CD14-positive monocyte (primary cell): ENCODE measurements at regions not wholly inside any gene's neighbourhood (a gene's known extent, or its start where the extent isn't known, plus 50 kb on each side); places are given as distances from the start of the nearest gene placed in this dataset.

Source experiments
- DNase-seq, 3 donors: peaks; one replicate each; pipeline ENCODE4 v3.0.0-alpha.2; 2011 to 2022
- H2AFZ ChIP-seq: 2 replicates; pipeline ENCODE4 v1.6.0; 2012; ENCODE audit warnings: mild to moderate bottlenecking, low read depth, low read length, inconsistent platforms; ENCODE audit not compliant: insufficient read depth, poor library complexity, severe bottlenecking
- H3K27ac ChIP-seq, 2 donors: 1 replicate in 1 of 2; 2 replicates in 1 of 2; pipeline ENCODE4 v1.5.1; 2012 to 2013; ENCODE audit warnings: low read length in 2 of 2, control low read depth in 1 of 2, inconsistent platforms in 1 of 2, low read depth in 1 of 2, mild to moderate bottlenecking in 1 of 2
- H3K27me3 ChIP-seq, 2 donors: one replicate each; pipeline versions ENCODE4 v1.6.0 to v1.6.1; 2011 to 2013; ENCODE audit warnings: low read length in 2 of 2; ENCODE audit not compliant: control insufficient read depth in 2 of 2, insufficient read depth in 2 of 2
- H3K36me3 ChIP-seq, 2 donors: replicated peaks in 1 of 2; 1 replicate in 1 of 2; 2 replicates in 1 of 2; pipeline versions ENCODE4 v1.5.1 to v1.6.1; 2012 to 2013; ENCODE audit warnings: low read length in 2 of 2, control low read depth in 1 of 2, inconsistent platforms in 1 of 2, mild to moderate bottlenecking in 1 of 2; ENCODE audit not compliant: insufficient read depth in 2 of 2, control insufficient read depth in 1 of 2
- H3K4me1 ChIP-seq, 2 donors: 1 replicate in 1 of 2; 2 replicates in 1 of 2; pipeline versions ENCODE4 v1.5.1 to v1.6.1; 2012 to 2013; ENCODE audit warnings: low read length in 2 of 2, control low read depth in 1 of 2, inconsistent platforms in 1 of 2, mild to moderate bottlenecking in 1 of 2, moderate library complexity in 1 of 2; ENCODE audit not compliant: insufficient read depth in 2 of 2, control insufficient read depth in 1 of 2
- H3K4me2 ChIP-seq: replicated peaks from 2 replicates; pipeline ENCODE3; 2012; ENCODE audit warnings: low read length, moderate library complexity, mild to moderate bottlenecking; ENCODE audit not compliant: poor library complexity, severe bottlenecking; ENCODE audit errors: extremely low read depth
- H3K4me3 ChIP-seq, 3 experiments: fragments of 200-600 bp in 1 of 3; sonication (generic) in 1 of 3; replicated peaks in 1 of 3; 1 replicate in 2 of 3; 2 replicates in 1 of 3; pipeline ENCODE4 v1.5.1; 2011 to 2013; ENCODE audit warnings: low read length in 3 of 3, mild to moderate bottlenecking in 3 of 3, control low read depth in 2 of 3, low read depth in 2 of 3, inconsistent platforms in 1 of 3, moderate library complexity in 1 of 3
- H3K79me2 ChIP-seq: 2 replicates; pipeline ENCODE4 v1.6.0; 2012; ENCODE audit warnings: mild to moderate bottlenecking, control low read depth, inconsistent platforms, low read length, moderate library complexity; ENCODE audit not compliant: insufficient read depth
- H3K9ac ChIP-seq: 2 replicates; pipeline ENCODE4 v1.6.0; 2017; ENCODE audit warnings: low read length, mild to moderate bottlenecking; ENCODE audit not compliant: insufficient read depth, poor library complexity, severe bottlenecking
- H3K9me3 ChIP-seq, 2 donors: replicated peaks in 1 of 2; 1 replicate in 1 of 2; 2 replicates in 1 of 2; pipeline versions ENCODE4 v1.5.1 to v1.6.1; 2012 to 2013; ENCODE audit warnings: low read length in 2 of 2, control low read depth in 1 of 2; ENCODE audit not compliant: control insufficient read depth in 1 of 2, insufficient read depth in 1 of 2
- H4K20me1 ChIP-seq: 2 replicates; pipeline ENCODE4 v1.6.0; 2012; ENCODE audit warnings: mild to moderate bottlenecking, low read length, control low read depth, moderate library complexity; ENCODE audit not compliant: insufficient read depth
- H3K27ac Mint-ChIP-seq, 7 donors: one replicate each; pipeline ENCODE4 v1.8.0; 2020; ENCODE audit warnings: mild to moderate bottlenecking in 7 of 7, mixed read lengths in 7 of 7, moderate library complexity in 6 of 7, inconsistent platforms in 2 of 7
- H3K27me3 Mint-ChIP-seq, 3 donors: one replicate each; pipeline ENCODE4 v1.8.0; 2021 to 2022; ENCODE audit warnings: low read depth in 3 of 3, mild to moderate bottlenecking in 3 of 3, mixed read lengths in 3 of 3, moderate library complexity in 3 of 3, inconsistent platforms in 1 of 3
- H3K36me3 Mint-ChIP-seq, 2 donors: one replicate each; pipeline ENCODE4 v1.8.0; 2020; ENCODE audit warnings: mixed read lengths in 2 of 2, inconsistent platforms in 1 of 2, mild to moderate bottlenecking in 1 of 2
- H3K4me1 Mint-ChIP-seq: one replicate; pipeline ENCODE4 v1.8.0; 2020; ENCODE audit warnings: mild to moderate bottlenecking, mixed read lengths
- H3K4me3 Mint-ChIP-seq, 2 donors: one replicate each; pipeline ENCODE4 v1.8.0; 2020; ENCODE audit warnings: mild to moderate bottlenecking in 2 of 2, mixed read lengths in 2 of 2, moderate library complexity in 1 of 2
- H3K9me3 Mint-ChIP-seq, 7 donors: one replicate each; pipeline ENCODE4 v1.8.0; 2020 to 2022; ENCODE audit warnings: mixed read lengths in 7 of 7, mild to moderate bottlenecking in 6 of 7, moderate library complexity in 6 of 7, inconsistent platforms in 2 of 7
- CTCF ChIP-seq: fragments of 200-600 bp; IDR thresholded peaks from one replicate; pipeline ENCODE4 v1.8.0; 2022; ENCODE audit warnings: antibody characterized with exemption, mild to moderate bottlenecking
- WGBS: methylation state at CpG from one replicate; pipeline ENCODE4 v1.1.5; 2013; ENCODE audit warnings: missing lambda C conversion rate; ENCODE audit not compliant: insufficient coverage; 5-methylcytosine and 5-hydroxymethylcytosine counted together
- intact Hi-C, 2 donors: fragments of 100-400 bp; cut with micrococcal nuclease; formaldehyde crosslinking; loops; one replicate each; pipeline versions ENCODE4 v1.15.0 to v1.15.1; 2023

GRCh38 chr9:18023332-18023731, 444.5 kb downstream of the SH3GL2 start:
- no CpG with 5 or more reads among the region's 3 CpGs for WGBS
- TF ChIP-seq CTCF: no peak
- H3K9me3 ChIP-seq: no peaks in the 10 kb centered on the region
- no peaks in the 10 kb centered on the region for H3K27me3 ChIP-seq
- no peak overlapping the region for H2AFZ ChIP-seq
- Mint-ChIP-seq H3K9me3 (peaks cover 0 to 4% (median under 1%) of the 10 kb centered on the region in 7 donors), H3K27me3 (no peaks in the 10 kb centered on the region), H3K4me3 (no peak overlapping the region), H3K4me1 (no peaks in the 10 kb centered on the region), H3K36me3 (no peaks in the 10 kb centered on the region), H3K27ac (no peak overlapping the region)
- H3K4me1 ChIP-seq: no peaks in the 10 kb centered on the region
- DNase-seq: no peak
- H3K36me3 ChIP-seq: no peaks in the 10 kb centered on the region
- H4K20me1 ChIP-seq: no peaks in the 10 kb centered on the region
- H3K4me3 ChIP-seq: no peak overlapping the region
- H3K27ac ChIP-seq: no peak overlapping the region
- intact Hi-C loops: no loop called here
- H3K9ac ChIP-seq: no peak overlapping the region
- no peaks in the 10 kb centered on the region for H3K79me2 ChIP-seq
- no peak overlapping the region for H3K4me2 ChIP-seq

GRCh38 chr9:18032636-18033035, 441.3 kb upstream of the ADAMTSL1 start:
- DNase-seq: no peak
- Mint-ChIP-seq H3K36me3 (no peaks in the 10 kb centered on the region), H3K27ac (no peak overlapping the region), H3K4me1 (no peaks in the 10 kb centered on the region), H3K4me3 (no peak overlapping the region), H3K27me3 (no peaks in the 10 kb centered on the region), H3K9me3 (peaks cover 2 to 14% (median 5%) of the 10 kb centered on the region in 7 donors)
- H3K4me1 ChIP-seq: no peaks in the 10 kb centered on the region
- H3K4me3 ChIP-seq: no peak overlapping the region
- no peak overlapping the region for H3K27ac ChIP-seq
- 80% methylated on average over 1 of the region's 4 CpGs for WGBS
- no peaks in the 10 kb centered on the region for H3K36me3 ChIP-seq
- no peak overlapping the region for H3K9ac ChIP-seq
- intact Hi-C loops: no loop called here
- no peak overlapping the region for H2AFZ ChIP-seq
- H3K9me3 ChIP-seq: peaks cover 14 to 15% of the 10 kb centered on the region in 2 donors
- no peaks in the 10 kb centered on the region for H3K27me3 ChIP-seq
- no peaks in the 10 kb centered on the region for H3K79me2 ChIP-seq
- no peak for TF ChIP-seq CTCF
- no peaks in the 10 kb centered on the region for H4K20me1 ChIP-seq
- H3K4me2 ChIP-seq: no peak overlapping the region
